ENCODE measurements at regions not wholly inside any gene's neighbourhood (a gene's known extent, or its start where the extent isn't known, plus 50 kb on each side); places are given as distances from the start of the nearest gene placed in this dataset.

- ATAC-seq (no peak), DNase-seq (no peak)
- intact Hi-C loops (cut with DNase I, micrococcal nuclease): no loop called here
- no peak overlapping the region for H3K4me3 ChIP-seq
- TF ChIP-seq CTCF (IDR thresholded peaks at IDR 0.05): no peak
- no peaks in the 10 kb centered on the region for H3K4me1 ChIP-seq (ENCODE audit: low read depth)
- no peaks in the 10 kb centered on the region for H3K36me3 ChIP-seq (ENCODE audit: low read depth)
- peaks cover 44% of the 10 kb centered on the region for H3K9me3 ChIP-seq
These were observed 457.4 kb downstream of the TCERG1L start for GRCh38 chr10:130854151-130854550.

GRCh38 chr10:130857631-130858295, 453.8 kb downstream of the TCERG1L start:
- ATAC-seq (no peak), DNase-seq (no peak)
- no peaks in the 10 kb centered on the region for H3K4me1 ChIP-seq (ENCODE audit: low read depth)
- H3K36me3 ChIP-seq (ENCODE audit: low read depth): no peaks in the 10 kb centered on the region
- intact Hi-C loops (cut with DNase I, micrococcal nuclease): no loop called here
- H3K4me3 ChIP-seq: no peak overlapping the region
- H3K9me3 ChIP-seq: peaks cover 36% of the 10 kb centered on the region
- TF ChIP-seq CTCF (IDR thresholded peaks at IDR 0.05): no peak

- Histone ChIP-seq H3K36me3 (ENCODE audit: low read depth) (no peaks in the 10 kb centered on the region), H3K9me3 (peaks cover 32% of the 10 kb centered on the region), H3K4me3 (no peak overlapping the region), H3K4me1 (ENCODE audit: low read depth) (no peaks in the 10 kb centered on the region)
- TF ChIP-seq CTCF (IDR thresholded peaks at IDR 0.05): no peak
- ATAC-seq (no peak), DNase-seq (no peak)
- intact Hi-C loops (cut with DNase I, micrococcal nuclease): no loop called here
These were observed 452.9 kb downstream of the TCERG1L start for GRCh38 chr10:130858626-130859025.

GRCh38 chr10:130859427-130859826, 452.1 kb downstream of the TCERG1L start:
- intact Hi-C loops (cut with DNase I, micrococcal nuclease): no loop called here

GRCh38 chr10:130862122-130862521, 449.4 kb downstream of the TCERG1L start:
- intact Hi-C loops (cut with DNase I, micrococcal nuclease): no loop called here
- no peak for DNase-seq

More at GRCh38 chr10:130859427-130859826, 452.1 kb downstream of the TCERG1L start:
- no peaks in the 10 kb centered on the region for H3K4me1 ChIP-seq (ENCODE audit: low read depth)
- H3K36me3 ChIP-seq (ENCODE audit: low read depth): no peaks in the 10 kb centered on the region
- ATAC-seq: no peak
- TF ChIP-seq CTCF (IDR thresholded peaks at IDR 0.05): no peak
- H3K4me3 ChIP-seq: no peak overlapping the region
- H3K9me3 ChIP-seq: peaks cover 24% of the 10 kb centered on the region
- DNase-seq: no peak

More at GRCh38 chr10:130862122-130862521, 449.4 kb downstream of the TCERG1L start:
- ATAC-seq: no peak
- Histone ChIP-seq H3K4me3 (no peak overlapping the region), H3K4me1 (ENCODE audit: low read depth) (no peaks in the 10 kb centered on the region), H3K9me3 (peaks cover 9% of the 10 kb centered on the region), H3K36me3 (ENCODE audit: low read depth) (no peaks in the 10 kb centered on the region)
- TF ChIP-seq CTCF (IDR thresholded peaks at IDR 0.05): no peak
